Stimulated activated CD4-positive, alpha-beta T cell treated with anti-CD3 and anti-CD28 coated beads, Interleukin-12 subunit alpha, Interleukin-12 subunit beta, amount 100 ng/mL, for 24 hours (primary cell): ENCODE measurements at regions not wholly inside any gene's neighbourhood (a gene's known extent, or its start where the extent isn't known, plus 50 kb on each side); places are given as distances from the start of the nearest gene placed in this dataset.

Source experiments
- DNase-seq, 2 experiments: peaks; one replicate each; pipeline ENCODE4 v3.0.0-alpha.2; 2020; ENCODE audit warnings: low read depth in 2 of 2

DNA sequence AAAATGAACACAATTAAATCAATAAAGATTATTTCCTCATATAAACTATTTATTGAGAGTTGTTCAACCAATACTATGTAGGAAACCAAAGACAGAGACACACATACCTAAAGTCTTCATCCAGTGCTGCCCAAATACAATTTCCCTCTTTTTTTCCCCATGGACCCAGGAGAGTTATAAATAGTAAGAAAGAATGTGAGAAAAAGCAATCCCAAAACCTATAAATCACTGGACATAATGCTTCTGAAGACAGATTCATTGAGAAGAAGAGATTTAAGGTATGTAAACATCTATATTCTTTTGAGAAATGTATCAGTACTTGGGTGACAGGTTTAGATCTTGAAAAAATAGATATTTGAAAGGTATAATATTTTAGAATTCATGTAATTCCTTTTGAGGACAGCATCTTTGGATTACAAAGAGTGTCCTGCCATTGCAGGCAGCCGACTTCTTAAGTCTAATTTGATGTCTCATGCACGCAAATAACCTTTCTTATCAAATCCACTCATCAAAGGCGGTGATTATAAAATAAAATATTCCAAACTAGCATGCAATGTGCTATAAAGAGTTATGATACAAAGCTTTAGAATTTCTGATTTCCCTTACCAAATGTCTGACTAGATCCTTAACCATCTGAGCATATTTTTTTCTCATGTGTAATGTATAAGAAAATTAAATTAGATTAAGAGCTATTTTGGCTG is 739.4 kb downstream of the LIG4 start:
- no peak for DNase-seq

DNA sequence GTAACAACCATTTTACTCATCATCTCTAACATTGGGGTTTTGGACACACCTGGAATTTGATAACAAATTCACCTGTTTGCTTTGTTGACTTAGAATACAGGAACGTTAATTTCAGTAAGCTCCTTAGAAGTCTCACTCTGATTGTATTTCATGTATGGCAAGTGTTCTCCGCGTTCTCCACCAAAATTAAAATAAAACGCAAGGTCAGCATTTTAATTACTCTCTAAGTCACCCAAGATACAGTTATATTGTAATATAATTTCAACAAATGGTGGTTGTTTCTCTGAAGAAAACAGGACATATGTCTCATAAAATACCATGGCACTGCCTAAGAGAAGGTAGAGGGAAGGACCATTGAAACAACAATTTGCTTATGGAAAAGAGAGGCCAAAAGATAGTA is 742.1 kb downstream of the LIG4 start:
- no peak for DNase-seq

DNA sequence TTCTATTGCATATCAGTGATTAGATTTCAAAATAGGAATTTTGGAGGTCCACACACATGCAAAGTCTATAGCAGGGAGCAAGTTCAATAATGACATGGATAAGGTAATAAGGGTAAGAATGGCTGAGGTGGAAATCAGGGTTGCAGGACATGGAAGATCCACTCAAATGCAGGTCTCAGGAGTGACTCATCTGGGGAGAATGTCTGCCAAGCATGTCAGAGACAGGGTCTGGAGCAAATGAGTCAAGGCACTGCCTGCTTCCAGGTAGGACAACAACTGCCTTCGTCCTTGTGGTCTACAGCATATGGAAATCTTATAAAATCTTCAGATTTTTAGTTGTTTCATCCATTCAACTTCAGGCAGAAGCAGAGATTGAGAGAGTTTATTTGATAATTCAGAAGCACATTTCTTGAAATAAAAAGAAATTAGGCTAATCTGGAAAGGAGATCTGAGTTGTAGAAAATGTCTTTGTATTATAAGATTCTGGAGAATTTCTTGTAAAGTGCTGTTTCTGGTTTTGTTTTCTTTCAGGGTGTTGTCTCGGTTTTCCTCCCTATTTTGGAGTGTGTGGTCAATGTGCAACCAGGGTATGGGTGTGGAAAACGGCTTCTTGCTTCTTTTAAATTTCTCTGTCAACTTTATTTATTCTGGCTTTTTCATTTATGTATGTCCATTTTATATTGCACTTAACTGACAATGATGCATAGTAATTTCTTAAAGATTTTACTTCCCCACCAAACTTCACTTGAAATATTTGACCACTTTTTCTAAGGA is 748.8 kb downstream of the LIG4 start:
- DNase-seq, result no peak

DNA sequence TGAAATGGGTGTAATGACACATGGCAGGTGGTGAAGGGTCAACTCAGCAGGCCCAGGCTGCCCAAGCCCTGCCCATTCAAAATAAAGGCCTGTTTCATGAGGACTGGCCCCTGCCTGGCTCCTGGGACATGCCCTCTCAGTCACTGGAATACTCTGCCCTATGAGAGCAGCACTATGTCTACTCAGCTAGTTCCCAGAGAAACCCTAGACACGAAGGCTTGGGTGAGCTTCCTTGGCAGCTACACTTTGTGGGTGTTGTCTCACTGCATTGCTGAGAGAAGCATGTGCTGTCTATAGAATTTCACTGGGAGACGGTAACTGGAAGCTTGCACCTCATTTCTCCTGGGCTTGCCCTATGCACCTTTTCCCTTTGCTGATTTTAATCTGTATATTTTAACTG is 752.8 kb downstream of the LIG4 start:
- DNase-seq, result no peak

DNA sequence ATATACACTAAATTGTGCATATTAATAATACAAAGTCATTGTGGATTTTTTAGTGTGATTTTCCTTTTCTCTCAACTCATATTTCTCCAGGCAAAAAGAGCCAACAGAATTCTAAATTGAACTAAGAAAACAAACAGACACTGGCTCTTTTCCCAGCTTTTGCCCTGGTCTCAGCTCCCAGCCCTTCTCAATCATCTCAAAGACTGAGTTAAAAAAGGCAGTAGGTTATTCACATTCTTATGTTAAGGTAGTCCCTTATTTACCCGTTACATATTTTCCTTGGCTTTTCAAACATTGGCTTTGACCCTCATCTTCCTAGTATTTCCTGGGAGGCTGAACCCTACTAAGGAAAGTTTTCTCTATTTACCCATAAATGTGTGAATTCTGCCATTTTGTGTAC is 753.6 kb downstream of the LIG4 start:
- DNase-seq, result no peak

DNA sequence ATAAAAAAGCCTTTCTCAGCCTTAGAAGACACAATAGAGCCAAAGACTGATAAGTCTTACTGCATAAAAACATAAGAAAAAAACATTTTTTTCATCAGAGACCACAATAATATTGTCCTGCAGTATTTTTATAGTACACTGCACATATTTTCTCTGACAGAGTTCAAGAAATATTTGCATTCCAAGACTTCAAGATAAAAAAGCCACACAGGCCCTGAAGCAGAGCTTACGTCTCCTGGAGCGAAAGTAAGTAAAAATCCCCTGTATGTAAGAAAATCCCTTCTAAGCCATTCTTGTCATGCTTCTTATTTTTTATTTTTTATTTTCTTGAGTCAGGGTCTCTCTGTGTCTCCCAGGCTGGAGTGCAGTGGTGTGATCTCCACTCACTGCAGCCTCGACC is 755.9 kb downstream of the LIG4 start:
- no peak for DNase-seq

DNA sequence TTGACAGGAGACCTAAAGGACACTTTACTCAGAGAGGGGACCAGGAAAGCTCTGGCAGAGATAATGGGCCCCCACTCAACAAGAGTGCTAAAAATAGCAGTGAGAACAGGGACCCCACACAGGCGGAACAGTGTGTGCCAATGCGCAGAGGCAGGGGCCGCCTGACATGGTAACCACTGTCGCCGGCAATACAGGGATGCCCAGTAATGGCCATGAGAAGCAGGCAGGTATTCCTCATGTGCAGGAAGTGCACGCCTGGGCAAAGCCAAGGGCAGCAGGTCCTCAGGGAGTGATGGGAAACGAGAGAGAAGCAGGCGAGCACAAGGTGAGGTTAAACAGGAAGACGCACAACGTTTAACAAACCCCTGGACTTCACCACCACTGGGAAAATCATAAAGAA is 757.1 kb downstream of the LIG4 start:
- no peak for DNase-seq

DNA sequence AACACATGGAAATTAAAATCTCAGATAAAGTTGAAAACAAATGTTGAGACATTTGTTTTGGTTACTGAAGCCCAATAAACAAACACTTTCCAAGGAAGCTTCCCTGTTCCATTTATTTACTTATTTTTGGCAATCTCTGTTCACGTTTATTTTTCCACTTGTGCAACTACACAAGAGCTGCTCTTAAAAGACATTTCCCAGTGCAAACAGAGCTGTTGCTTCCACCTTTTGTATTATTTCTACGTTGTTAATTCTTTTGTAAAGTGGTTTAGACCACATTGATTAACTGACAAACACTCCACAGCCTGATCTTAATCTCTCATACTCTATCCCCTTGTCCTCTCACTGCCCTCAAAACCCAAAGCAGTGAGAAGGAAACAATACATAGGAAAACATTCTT is 757.6 kb downstream of the LIG4 start:
- DNase-seq, result no peak

DNA sequence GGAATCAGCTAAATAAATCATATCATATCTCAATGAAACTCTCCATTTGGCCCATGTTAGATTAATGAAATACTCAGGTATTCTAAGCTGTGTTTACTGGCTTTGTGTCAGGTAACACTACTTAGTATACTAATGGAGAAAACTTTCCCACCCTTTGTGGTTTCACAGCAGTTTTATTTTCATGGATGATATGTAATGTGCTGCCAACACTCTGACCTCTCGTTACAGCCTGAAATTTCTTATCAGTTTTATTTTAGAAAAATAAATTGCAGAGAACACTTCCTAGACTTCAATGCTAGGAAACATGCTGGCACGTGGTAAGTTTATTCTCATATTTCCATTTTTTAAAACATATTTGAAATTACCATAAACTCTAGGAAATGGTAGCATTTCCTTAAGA is 758.9 kb downstream of the LIG4 start:
- no peak for DNase-seq

DNA sequence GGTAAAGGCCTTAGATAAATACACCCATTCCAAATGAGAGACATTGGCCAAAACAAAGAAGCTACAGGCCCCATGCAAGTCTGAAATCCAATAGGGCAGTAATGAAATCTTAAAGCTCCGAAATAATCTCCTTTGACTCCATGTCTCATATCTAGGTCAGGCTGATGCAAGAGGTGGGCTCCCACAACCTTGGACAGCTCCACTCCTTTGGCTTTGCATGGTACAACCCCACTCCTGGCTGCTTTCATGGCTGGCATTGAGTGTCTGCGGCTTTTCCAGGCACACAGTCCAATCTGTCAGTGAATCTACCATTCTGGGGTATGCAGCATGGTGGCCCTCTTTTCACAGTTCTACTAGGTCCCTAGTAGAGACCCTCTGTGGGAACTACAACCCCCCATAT is 762.5 kb downstream of the LIG4 start:
- DNase-seq, result no peak

DNA sequence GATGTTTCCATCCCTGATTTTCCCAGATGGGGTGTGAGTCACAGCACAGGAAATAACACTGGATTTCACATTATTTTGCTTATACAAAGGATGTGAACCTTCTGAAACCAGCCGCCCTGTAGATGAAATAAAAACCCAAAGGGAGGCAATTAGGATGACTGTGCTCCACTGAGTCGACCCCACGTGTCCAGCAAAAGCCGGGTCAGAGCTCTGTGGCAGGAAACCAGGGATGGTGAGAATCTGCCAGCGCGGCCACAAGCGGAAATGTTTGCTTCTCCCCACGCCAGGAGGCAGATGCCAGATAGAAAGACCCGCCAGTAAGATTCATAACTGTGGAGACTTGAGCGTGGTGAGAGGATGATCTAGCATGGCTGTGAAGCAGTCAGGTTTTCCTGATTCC is 764.4 kb downstream of the LIG4 start:
- no peak for DNase-seq

DNA sequence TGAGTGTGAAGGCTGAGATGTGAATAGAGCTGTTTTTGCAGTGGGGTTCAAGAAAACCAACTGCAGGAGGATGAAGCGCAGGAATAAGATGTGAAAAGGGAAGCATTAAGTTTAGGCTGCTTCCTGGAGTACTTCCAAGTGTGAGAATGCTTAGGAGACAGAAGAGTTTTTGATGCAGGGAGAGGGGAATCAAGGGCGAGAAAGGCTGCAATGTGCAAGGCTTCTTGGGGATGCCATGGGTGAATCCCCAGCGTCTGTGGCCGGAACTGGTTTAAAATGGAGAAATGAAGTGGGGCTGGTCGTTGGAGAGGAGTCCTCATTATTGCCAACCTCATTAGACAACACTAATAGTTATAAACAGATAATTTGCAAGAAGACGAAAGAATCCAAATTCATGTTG is 764.9 kb downstream of the LIG4 start:
- DNase-seq, result no peak

DNA sequence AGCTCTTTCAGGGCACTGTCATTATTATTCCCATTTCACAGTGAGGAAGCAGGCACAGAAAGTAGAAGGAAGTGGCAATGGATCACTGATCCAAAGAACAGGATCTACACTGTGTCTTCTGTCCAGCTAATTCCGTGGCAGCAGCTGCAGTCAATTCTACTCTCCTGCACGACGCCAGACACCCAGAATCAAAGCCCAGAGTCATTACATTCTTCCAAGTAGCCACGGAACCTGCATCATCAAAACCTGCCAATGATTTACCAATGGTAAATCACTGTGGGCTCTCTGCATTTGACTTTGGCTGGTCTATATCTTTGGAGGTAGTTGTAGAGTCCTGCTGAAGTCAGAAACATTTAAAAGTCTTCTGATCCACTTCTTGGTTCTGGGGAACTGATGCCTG is 767.7 kb downstream of the LIG4 start:
- no peak for DNase-seq

DNA sequence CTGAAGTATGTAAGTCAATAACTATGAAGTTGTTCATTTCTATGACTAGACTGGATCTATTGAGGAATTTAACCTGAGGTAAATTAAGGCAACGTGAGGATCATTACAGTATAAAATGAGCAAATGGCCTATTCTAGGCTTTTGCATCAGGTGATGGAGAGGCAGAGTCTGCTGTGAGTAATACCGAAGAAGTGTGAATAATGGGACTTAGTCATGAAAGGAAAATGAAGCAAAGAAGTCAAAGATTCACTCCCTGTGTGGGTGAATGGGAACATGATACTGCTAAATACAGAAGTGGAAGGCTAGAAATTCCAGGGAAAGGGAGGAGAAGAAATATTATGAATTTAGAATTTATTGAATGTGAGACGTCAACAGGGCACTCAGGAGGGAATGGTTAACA is 774.1 kb downstream of the LIG4 start:
- DNase-seq, result no peak

DNA sequence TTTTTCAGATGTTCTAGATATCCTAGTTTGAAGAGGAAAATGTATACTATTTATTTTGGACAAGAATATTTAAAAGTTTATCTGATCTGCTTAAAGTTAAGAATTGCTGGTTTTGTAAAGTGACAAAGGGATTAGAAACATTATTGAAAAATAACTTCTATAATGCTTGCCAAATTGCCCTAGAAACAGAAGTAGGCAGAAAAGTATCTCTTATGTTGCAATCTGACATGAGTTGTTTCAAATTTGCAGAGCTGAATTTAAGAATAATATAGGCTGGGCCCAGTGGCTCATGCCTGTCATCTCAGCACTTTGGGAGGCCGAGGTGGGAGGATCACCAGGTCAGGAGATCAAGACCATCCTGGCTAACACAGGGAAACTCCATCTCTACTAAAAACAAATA is 777.1 kb downstream of the LIG4 start:
- DNase-seq, result no peak

DNA sequence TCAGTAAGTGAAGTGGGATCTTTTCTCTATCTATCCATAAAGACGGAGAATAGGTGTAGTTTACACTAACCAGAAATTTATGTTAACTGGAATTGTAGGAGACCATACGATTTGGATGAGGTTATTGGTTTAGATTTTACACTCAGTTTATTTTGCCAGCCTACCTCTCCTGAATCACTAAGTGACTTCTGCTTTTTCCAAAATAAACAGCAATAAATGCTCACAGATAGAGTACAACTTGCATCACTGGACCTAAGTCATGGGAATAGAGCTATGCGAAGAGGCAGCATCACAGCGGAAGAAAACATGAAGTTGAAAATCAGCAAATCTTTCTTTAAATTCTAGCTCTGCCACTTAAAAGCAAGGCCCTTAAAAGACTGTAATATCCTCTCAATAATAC is 781.0 kb downstream of the LIG4 start:
- DNase-seq, result no peak

DNA sequence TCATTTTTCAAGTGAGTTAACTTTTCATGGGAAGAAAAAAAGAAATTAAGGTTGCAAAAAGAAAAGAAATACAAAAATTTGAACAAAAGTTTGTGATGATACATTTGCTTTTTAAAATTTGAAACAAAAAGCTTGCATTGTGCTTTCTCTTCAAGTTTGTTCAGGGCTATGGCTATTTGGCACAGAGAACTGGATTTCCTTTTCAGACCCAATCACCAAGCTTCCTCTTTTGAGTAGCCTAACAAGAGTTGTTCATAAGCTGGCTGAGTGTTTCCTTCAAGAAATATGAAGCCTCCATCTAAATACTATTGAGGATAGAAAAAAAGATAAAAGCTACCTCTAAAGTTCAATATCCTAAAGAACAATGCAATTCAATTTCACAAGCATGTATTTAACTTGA is 787.8 kb downstream of the LIG4 start:
- no peak for DNase-seq

DNA sequence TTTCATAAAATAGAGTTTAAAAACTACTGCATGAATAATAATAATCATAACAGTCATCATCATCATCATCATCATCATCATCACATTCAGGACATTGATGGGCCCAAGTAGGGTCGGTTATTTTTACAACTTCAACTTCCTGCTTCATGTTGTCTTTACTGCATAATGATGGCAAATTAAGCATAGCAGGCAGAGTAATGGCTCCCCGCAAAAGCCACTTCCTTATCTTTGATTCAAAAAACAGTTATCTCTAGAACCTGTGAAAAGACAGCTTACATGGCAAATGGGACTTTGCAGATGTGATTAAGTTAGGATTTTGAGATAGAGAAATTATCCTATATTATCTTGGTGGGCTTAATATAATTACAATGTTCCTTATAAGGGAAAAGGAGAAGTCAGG is 792.9 kb downstream of the LIG4 start:
- DNase-seq, result no peak

DNA sequence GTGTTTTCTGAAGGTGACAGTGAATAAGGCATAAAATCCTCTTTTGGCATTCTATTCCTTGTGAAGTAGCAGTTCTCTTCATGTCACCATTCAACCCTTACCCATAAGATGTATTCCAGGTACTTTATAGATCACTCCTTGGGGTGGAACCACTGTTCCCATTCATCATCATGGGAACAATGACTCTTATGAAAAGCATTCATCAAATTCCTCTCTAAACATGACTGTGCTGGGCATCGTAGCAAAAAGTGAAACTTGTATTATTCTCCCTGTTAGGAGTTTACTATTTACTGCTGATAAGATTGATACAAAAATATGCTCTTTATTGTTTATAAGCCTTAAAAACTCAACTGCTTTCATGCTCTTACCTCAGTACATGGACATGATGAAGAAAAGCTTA is 793.4 kb downstream of the LIG4 start:
- no peak for DNase-seq

DNA sequence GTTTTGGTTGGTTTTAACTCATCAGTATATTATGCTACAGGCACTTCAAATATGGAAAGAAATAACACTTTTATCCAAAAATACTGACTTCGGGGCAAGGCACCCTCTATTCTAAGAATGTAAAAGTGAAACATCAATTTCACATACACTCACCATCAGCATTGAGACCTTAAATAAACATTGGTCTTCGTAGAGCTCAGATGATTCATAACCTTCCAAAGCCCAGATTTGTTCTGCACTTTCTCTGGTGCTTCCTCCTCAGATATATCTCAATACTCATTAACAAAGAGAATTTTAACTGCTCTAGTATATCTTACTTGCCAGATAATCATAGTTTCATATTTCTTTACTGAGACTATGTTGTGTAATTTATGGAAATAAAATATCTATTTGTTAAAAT is 794.3 kb downstream of the LIG4 start:
- DNase-seq, result no peak

DNA sequence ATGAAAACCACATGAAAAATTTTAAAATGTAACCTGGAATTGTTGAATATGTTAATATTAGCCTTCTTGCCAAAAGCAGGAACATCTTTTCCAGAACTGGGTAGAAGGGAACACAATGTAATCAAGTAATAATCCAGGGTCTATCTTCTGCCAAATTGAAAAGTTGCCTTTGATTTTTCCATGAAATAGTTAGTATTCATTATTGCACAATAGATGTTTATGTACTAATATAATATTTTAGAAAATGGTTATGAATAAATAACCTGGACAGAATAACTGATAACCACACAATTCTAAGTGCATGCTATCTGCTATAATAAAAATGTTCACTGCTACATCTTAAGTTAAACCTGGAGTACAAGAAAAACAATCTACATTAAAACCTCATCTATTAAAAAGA is 802.3 kb downstream of the LIG4 start:
- no peak for DNase-seq

DNA sequence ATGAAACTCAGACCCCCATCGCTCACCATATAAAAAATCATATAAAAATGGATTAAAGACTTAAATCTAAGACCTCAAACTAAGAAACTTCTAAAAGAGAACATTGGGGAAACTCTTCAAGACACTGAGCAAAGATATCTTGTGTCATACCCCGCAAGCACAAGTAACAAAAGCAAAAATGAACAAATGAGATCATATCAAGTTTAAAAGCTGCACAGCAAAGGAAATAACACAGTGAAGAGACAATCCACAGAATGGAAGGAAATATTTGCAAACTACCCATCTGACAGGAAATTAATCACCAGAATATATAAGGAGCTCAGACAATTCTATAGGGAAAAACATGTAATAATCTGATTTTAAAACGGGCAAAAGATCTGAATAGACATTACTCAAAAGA is 808.3 kb downstream of the LIG4 start:
- DNase-seq, result no peak

DNA sequence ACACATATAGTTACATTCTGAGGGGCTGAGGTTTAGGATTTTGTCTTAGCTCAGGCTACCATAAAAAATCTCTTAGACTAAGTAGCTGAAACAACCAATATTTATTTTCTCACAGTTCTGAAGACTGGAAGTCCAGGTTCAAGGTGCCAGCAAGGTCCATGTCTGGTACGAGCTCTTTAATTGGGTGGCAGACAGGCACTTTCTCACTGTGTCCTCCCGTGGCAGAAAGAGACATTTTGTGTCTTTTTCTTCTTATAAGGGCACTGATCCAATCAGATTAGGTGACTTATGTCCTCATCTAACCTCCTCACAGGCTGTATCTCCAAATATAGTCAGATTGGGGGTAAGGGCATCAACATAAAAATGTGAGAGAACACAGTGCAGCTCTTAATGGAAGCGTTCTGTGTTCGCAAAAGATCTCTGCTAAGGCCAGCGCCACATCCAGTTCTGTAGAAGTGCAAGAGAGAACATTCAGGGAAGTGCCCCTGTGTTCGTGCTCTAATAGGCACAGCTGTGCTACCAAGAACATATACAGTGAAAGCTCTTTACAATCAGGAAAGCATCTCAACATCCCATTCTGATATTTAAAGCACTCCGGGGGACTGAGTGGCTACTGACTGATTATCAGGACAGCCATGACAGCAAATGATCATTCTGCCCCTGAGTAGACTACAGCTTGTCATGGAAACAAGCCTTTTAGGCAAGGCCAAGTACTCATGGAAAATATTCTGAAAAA is 819.2 kb downstream of the LIG4 start:
- DNase-seq, result no peak
